ENCODE measurements at regions not wholly inside any gene's neighbourhood (a gene's known extent, or its start where the extent isn't known, plus 50 kb on each side); places are given as distances from the start of the nearest gene placed in this dataset.

- POLR2A ChIA-PET, result no interaction called here
Measured at GRCh38 chr2:225334514-225334913, 65.0 kb upstream of the NYAP2 start.

More at GRCh38 chr2:225334514-225334913, 65.0 kb upstream of the NYAP2 start:
- DNase-seq (ENCODE audit: low read depth, low spot score) (no peak), FAIRE-seq (no peak)
- intact Hi-C loops (cut with micrococcal nuclease), result no loop called here
- Histone ChIP-seq H3K27ac (ENCODE audit: insufficient read depth, low read depth, low read length) (no peak overlapping the region), H3K9ac (replicated peaks; ENCODE audit: extremely low read depth, insufficient read depth, low read length) (no peak overlapping the region), H3K79me2 (ENCODE audit: control insufficient read depth, insufficient read depth, low read length) (no peaks in the 10 kb centered on the region), H3K4me2 (ENCODE audit: insufficient read depth, low read length) (no peak overlapping the region), H3K4me1 (ENCODE audit: control insufficient read depth, extremely low read depth, insufficient read depth, low read length) (peaks cover 2% of the 10 kb centered on the region), H2AFZ (ENCODE audit: low read depth, low read length) (no peak overlapping the region), H3K9me3 (replicated peaks; ENCODE audit: control insufficient read depth, insufficient read depth, low read length) (no peaks in the 10 kb centered on the region), H3K4me3 (replicated peaks in 1 of 3; ENCODE audit: insufficient read depth in 1 of 3, low read depth in 1 of 3, low read length in 3 of 3) (no peak overlapping the region), H4K20me1 (replicated peaks; ENCODE audit: control insufficient read depth, extremely low read depth, insufficient read depth, low read length) (no peaks in the 10 kb centered on the region), H3K9me1 (replicated peaks; ENCODE audit: control insufficient read depth, extremely low read depth, insufficient read depth, low read length) (no peaks in the 10 kb centered on the region), H3K27me3 (ENCODE audit: control insufficient read depth in 2 of 2, insufficient read depth in 2 of 2, low read length in 2 of 2) (no peaks in the 10 kb centered on the region), H3K36me3 (ENCODE audit: control insufficient read depth in 2 of 2, extremely low read depth in 1 of 2, insufficient read depth in 2 of 2, low read length in 2 of 2) (no peaks in the 10 kb centered on the region)
- dilution Hi-C loops (cut with MboI; ENCODE audit: extremely low pct_ligation_motif_present, low sequenced_read_pairs), result no loop called here
- CTCF ChIA-PET, result no interaction called here
- TF ChIP-seq CTCF (IDR thresholded peaks at IDR 0.05; ENCODE audit: extremely low read depth in 1 of 2, insufficient read depth in 1 of 2, low read depth in 1 of 2, low read length in 2 of 2), result no peak
- TF ChIP-seq POLR2AphosphoS5 (IDR thresholded peaks at IDR 0.05; ENCODE audit: insufficient read depth, low read depth, low read length), result no peak
- no peak for TF ChIP-seq JUN (IDR thresholded peaks at IDR 0.05; ENCODE audit: borderline replicate concordance, insufficient read depth, insufficient read length, low read depth)
- no peak for TF ChIP-seq MYC (IDR thresholded peaks at IDR 0.05; ENCODE audit: low read depth, low read length)
- no peak for TF ChIP-seq POLR2A (IDR thresholded peaks at IDR 0.05; ENCODE audit: low read depth, low read length)
- no peak for TF ChIP-seq MAX (IDR thresholded peaks at IDR 0.05; ENCODE audit: insufficient read depth, insufficient read length)
- no peak for TF ChIP-seq GATA2 (IDR thresholded peaks at IDR 0.05; ENCODE audit: insufficient read depth, insufficient read length, low read depth, low read length)
- TF ChIP-seq EZH2 (IDR thresholded peaks at IDR 0.05; ENCODE audit: borderline replicate concordance, low read depth, low read length, severe bottlenecking), result no peak
- TF ChIP-seq FOS (IDR thresholded peaks at IDR 0.05; ENCODE audit: borderline replicate concordance, insufficient read depth, low read length), result no peak
- BruUV-seq (replicated peaks), result no TSS peak

Measured in endothelial cell of umbilical vein (primary cell).